A549 (cell line): ENCODE measurements at regions not wholly inside any gene's neighbourhood (a gene's known extent, or its start where the extent isn't known, plus 50 kb on each side); places are given as distances from the start of the nearest gene placed in this dataset.

Source experiments
- ATAC-seq, 2 experiments: fragments of 200-7000 bp in 1 of 2; fragments of >200 bp in 1 of 2; cut with Nextera tagmentation in 1 of 2; cut with Tn5 transposase in 1 of 2; 3 replicates each; pipeline versions ENCODE4 v1.8.0 to v1.9.1; 2018 to 2020; ENCODE audit warnings: mild to moderate bottlenecking in 1 of 2, moderate library complexity in 1 of 2
- CTCF ChIA-PET: fragments of 300-600 bp; sonication (Branson Sonifier 250); formaldehyde crosslinking; extraction: SDS; loops from one replicate; lab custom pipeline; 2021; ENCODE audit warnings: antibody characterized with exemption, inconsistent platforms; lab: Yijun Ruan, JAX
- POLR2A ChIA-PET: fragments of 350-600 bp; formaldehyde crosslinking; extraction: SDS; loops from one replicate; lab custom pipeline; 2021; ENCODE audit warnings: antibody characterized with exemption, inconsistent platforms; lab: Yijun Ruan, JAX
- DNase-seq, 2 experiments: peaks; one replicate each; pipeline versions ENCODE4 v3.0.0 to v3.0.0-alpha.2; 2011 to 2016; ENCODE audit warnings: low read depth in 1 of 2, low spot score in 1 of 2
- FAIRE-seq: peaks from 2 replicates; lab custom pipeline; 2011; peaks lifted over from hg19 to GRCh38; lab: Jason Lieb, UNC
- H3K27ac ChIP-seq, 2 experiments: fragments of >200 bp; sonication (Bioruptor Twin); formaldehyde crosslinking; 3 replicates each; pipeline ENCODE4 v1.5.1; 2016 to 2017
- H3K4me1 ChIP-seq: fragments of >200 bp; sonication (Bioruptor Twin); formaldehyde crosslinking; 3 replicates; pipeline ENCODE4 v1.6.1; 2016
- H3K4me2 ChIP-seq: fragments of >200 bp; sonication (Bioruptor Twin); formaldehyde crosslinking; 3 replicates; pipeline ENCODE4 v1.6.1; 2016
- H3K4me3 ChIP-seq: fragments of >200 bp; sonication (Bioruptor Twin); formaldehyde crosslinking; 3 replicates; pipeline ENCODE4 v1.5.1; 2016
- H3K9me3 ChIP-seq: fragments of >200 bp; sonication (Bioruptor Twin); formaldehyde crosslinking; 3 replicates; pipeline ENCODE4 v1.6.1; 2016
- CHD4 ChIP-seq: fragments of 200-600 bp; sonication (generic); IDR thresholded peaks from 2 replicates; pipeline ENCODE4 v1.6.1; 2016; ENCODE audit warnings: antibody characterized with exemption, mild to moderate bottlenecking, borderline replicate concordance
- HOXA7 ChIP-seq: fragments of 250-450 bp; sonication (Bioruptor Pico); IDR thresholded peaks from 2 replicates; pipeline ENCODE4 v1.5.0; 2020; ENCODE audit warnings: mild to moderate bottlenecking, moderate library complexity
- KDM5A ChIP-seq: fragments of 200-600 bp; sonication (generic); IDR thresholded peaks from 2 replicates; pipeline ENCODE4 v1.6.1; 2016; ENCODE audit warnings: antibody characterized with exemption, mild to moderate bottlenecking
- MYC ChIP-seq: IDR thresholded peaks from 2 replicates; pipeline ENCODE4 v1.6.1; 2012; ENCODE audit warnings: mild to moderate bottlenecking, inconsistent platforms, low read length, improper control_type of control experiment, borderline replicate concordance
- WGBS: methylation state at CpG from one replicate; pipeline ENCODE4 v1.1.6; 2017; ENCODE audit errors: missing lambda C conversion rate; 5-methylcytosine and 5-hydroxymethylcytosine counted together
- TF ChIP-seq, protein P1 (sequence below): IDR thresholded peaks from 2 replicates; pipeline ENCODE4 v1.6.1; 2012

DNA sequence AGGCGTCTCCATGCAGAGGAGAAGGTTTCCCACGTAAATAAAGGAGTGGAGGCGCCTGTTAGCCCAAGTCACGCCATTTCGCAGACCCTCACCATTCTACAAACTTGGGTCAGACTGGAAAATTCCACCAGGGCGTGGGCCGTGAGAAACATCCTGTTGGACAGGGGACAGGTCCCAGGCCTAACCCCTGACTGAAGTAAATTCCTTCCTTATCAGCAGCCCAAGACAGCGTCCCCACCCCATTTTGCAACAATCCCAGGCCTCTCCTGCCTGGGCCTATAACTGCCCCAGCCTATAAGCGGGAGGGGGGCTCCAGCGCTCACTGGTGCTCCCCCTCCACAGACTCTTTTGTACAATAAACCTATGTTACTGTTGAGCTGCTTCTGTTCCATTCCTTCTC, 57.3 kb upstream of the CBLN2 start:
- ChIA-PET CTCF (no interaction called here), POLR2A (no interaction called here)
- H3K9me3 ChIP-seq: no peaks in the 10 kb centered on the region
- FAIRE-seq (no peak), ATAC-seq (no peak), DNase-seq (no peak)
- TF ChIP-seq KDM5A (no peak), MYC (no peak), CHD4 (no peak), HOXA7 (no peak)
- TF ChIP-seq, protein P1, sequence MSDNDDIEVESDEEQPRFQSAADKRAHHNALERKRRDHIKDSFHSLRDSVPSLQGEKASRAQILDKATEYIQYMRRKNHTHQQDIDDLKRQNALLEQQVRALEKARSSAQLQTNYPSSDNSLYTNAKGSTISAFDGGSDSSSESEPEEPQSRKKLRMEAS: no peak
- no peak overlapping the region for H3K4me3 ChIP-seq
- H3K4me1 ChIP-seq: no peaks in the 10 kb centered on the region
- H3K4me2 ChIP-seq: no peak overlapping the region
- 45% methylated on average over 10 of the region's 10 CpGs for WGBS
- H3K27ac ChIP-seq: no peak overlapping the region
